ENCODE measurements at regions not wholly inside any gene's neighbourhood (a gene's known extent, or its start where the extent isn't known, plus 50 kb on each side); places are given as distances from the start of the nearest gene placed in this dataset.
A peak's percentile ranks its signal among the peaks of the same experiment; 100 is the strongest.

DNA sequence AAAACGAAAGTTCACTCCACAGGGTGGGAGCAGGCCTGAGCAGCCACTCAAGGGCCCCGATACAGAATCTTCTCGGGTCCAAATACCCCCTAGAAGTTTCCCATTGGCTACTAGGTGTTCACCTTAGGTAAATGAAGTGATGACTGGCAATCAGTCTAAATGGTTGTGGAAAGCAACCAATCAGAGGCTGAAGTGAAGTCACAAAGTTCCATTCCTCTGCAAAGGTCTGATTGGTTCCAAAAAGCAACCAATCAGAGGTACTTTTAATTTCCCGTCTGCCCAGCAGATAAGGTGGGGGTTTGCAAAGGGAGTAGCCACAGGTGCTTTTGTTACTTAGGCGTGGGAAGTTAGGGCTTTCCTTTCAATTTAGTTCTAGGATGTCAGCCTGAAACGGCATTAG lies 58.2 kb upstream of the NKAP start:
- 43 to 45% methylated on average over 6 of the region's 6 CpGs for WGBS, 2 donors

DNA sequence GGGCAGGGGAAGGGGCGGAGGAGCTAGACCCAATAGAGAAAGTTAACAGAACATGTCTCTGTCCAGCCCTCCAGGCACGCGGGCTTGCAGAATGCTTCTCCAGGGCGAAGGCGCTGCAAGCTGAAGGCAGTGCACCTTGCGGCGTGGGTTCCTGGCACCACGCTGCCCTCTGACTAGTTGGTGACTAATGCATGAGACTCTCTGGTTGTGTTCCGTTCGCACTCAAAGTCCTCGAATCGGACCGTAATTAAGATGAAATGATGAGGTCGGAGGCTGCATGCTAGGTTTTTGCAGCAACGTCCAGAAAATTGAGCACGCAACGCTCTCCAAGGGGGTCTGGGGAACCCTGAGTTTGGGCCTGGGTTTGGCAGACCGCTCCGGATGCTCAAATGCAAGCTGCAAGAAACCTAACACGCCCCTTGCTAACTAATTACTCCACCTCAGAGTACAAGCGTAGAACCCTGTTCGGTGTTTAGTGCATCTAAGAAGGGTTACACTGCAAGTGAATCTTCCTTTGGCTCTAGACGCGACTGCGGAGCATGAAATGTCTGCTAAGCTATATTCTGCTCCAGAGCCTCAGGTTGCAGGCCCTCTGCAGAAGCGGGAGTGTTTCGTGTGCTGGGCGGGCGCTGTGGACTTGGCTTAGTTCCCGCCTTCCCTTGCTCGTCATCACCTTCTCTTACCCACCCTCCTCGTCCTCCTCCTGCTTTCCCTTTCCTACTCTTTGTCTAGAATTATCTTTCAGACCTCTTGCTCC lies 57.1 kb upstream of the NKAP start:
- no peak for DNase-seq
- intact Hi-C loops (cut with DNase I) = no loop called here
- WGBS, 2 donors = 6 to 7% methylated on average over 32 of the region's 32 CpGs
- TF ChIP-seq POLR2AphosphoS5 (IDR thresholded peaks at IDR 0.05) = no peak
- no peak for TF ChIP-seq EP300 (IDR thresholded peaks at IDR 0.05)
- no peak for TF ChIP-seq POLR2A (IDR thresholded peaks at IDR 0.05)
- TF ChIP-seq, protein P1, sequence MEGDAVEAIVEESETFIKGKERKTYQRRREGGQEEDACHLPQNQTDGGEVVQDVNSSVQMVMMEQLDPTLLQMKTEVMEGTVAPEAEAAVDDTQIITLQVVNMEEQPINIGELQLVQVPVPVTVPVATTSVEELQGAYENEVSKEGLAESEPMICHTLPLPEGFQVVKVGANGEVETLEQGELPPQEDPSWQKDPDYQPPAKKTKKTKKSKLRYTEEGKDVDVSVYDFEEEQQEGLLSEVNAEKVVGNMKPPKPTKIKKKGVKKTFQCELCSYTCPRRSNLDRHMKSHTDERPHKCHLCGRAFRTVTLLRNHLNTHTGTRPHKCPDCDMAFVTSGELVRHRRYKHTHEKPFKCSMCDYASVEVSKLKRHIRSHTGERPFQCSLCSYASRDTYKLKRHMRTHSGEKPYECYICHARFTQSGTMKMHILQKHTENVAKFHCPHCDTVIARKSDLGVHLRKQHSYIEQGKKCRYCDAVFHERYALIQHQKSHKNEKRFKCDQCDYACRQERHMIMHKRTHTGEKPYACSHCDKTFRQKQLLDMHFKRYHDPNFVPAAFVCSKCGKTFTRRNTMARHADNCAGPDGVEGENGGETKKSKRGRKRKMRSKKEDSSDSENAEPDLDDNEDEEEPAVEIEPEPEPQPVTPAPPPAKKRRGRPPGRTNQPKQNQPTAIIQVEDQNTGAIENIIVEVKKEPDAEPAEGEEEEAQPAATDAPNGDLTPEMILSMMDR (IDR thresholded peaks at IDR 0.05) = no peak
- Histone ChIP-seq H3K27ac (no peak overlapping the region), H3K4me3 (peak overlapping the region in 1 of 4 donors; percentile 7), H3K9me3 (no peaks in the 10 kb centered on the region), H3K27me3 (peaks cover 12 to 66% (median 41%) of the 10 kb centered on the region in 3 donors), H3K36me3 (no peaks in the 10 kb centered on the region), H3K4me1 (peaks cover 0 to 13% (median 8%) of the 10 kb centered on the region in 4 donors)

More for the DNA sequence above, 58.2 kb upstream of the NKAP start:
- Histone ChIP-seq H3K4me1 (peaks cover 0 to 13% (median 8%) of the 10 kb centered on the region in 4 donors), H3K27ac (no peak overlapping the region), H3K9me3 (no peaks in the 10 kb centered on the region), H3K4me3 (no peak overlapping the region), H3K36me3 (no peaks in the 10 kb centered on the region), H3K27me3 (peaks cover 9 to 54% (median 31%) of the 10 kb centered on the region in 3 donors)
- intact Hi-C loops (cut with DNase I) = no loop called here
- no peak for DNase-seq
- TF ChIP-seq POLR2AphosphoS5 (IDR thresholded peaks at IDR 0.05) (no peak), POLR2A (IDR thresholded peaks at IDR 0.05) (no peak), EP300 (IDR thresholded peaks at IDR 0.05) (no peak)
- TF ChIP-seq, protein P1 (IDR thresholded peaks at IDR 0.05) = no peak

DNA sequence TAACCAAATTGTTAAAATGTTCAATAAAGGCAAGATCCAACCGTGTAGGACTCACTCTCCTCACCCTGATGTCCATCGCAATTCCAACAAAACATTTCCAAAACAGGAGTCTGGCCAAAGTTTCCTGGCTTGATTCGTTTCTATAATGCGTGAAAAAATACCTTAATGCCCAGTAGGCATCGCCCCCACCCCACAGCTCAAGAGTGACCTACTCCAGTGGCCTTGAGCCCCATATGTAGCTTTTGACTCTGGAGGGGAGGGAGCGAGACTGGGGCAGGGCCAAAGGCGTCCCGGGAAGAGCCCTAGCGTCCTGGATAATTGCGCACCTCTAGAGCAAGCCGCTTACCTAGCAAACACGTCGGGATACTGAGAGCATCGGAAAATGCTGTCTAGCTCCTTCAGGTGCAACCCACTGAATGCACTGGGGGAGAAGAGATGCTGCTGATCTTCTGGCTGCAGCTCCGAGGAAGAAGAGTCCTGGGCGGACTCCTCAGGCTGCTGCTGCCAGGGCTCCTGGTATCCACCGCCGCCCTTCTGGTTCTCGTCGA lies 55.6 kb upstream of the NKAP start:
- Histone ChIP-seq H3K27ac (no peak overlapping the region), H3K4me1 (peaks cover 0 to 13% (median 8%) of the 10 kb centered on the region in 4 donors), H3K4me3 (no peak overlapping the region), H3K27me3 (peaks cover 21 to 81% (median 55%) of the 10 kb centered on the region in 3 donors), H3K36me3 (no peaks in the 10 kb centered on the region), H3K9me3 (no peaks in the 10 kb centered on the region)
- DNase-seq = no peak
- intact Hi-C loops (cut with DNase I) = no loop called here
- TF ChIP-seq EP300 (IDR thresholded peaks at IDR 0.05) (no peak), POLR2AphosphoS5 (IDR thresholded peaks at IDR 0.05) (no peak), POLR2A (IDR thresholded peaks at IDR 0.05) (no peak)
- TF ChIP-seq, protein P1 (IDR thresholded peaks at IDR 0.05) = no peak
- 5 to 9% methylated on average over 20 of the region's 20 CpGs for WGBS, 2 donors

DNA sequence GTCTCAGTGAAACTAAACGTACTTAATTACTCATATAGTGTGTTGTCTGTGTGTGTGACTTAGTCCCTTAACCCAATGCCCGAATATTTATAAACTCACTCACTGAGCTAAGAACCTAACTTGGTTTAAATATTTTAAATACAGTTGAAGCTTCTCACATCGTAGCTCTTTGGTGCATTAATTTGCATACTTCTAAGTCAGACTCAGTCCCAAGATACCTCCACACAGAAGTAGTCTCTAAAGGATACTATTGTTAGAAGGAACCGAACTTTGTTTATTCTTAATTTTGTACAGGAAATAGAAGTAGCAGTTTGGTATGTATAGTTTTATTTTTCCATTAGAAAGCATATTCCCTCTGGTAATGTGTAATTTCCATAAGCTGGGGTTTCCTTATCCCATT lies 54.0 kb upstream of the NKAP start:
- Histone ChIP-seq H3K9me3 (no peaks in the 10 kb centered on the region), H3K36me3 (no peaks in the 10 kb centered on the region), H3K27ac (no peak overlapping the region), H3K27me3 (peaks cover 23 to 97% (median 69%) of the 10 kb centered on the region in 3 donors), H3K4me3 (no peak overlapping the region), H3K4me1 (peaks cover 0 to 13% (median 8%) of the 10 kb centered on the region in 4 donors)
- intact Hi-C loops (cut with DNase I) = no loop called here
- DNase-seq = no peak
- TF ChIP-seq POLR2AphosphoS5 (IDR thresholded peaks at IDR 0.05) = no peak
- no peak for TF ChIP-seq EP300 (IDR thresholded peaks at IDR 0.05)
- TF ChIP-seq, protein P1 (IDR thresholded peaks at IDR 0.05) = no peak
- TF ChIP-seq POLR2A (IDR thresholded peaks at IDR 0.05) = no peak
- 7 to 8% methylated on average over 4 of the region's 4 CpGs for WGBS, 2 donors

Measured in sigmoid colon (tissue), 6 donors.